Inflammatory macrophage treated with lipopolysaccharide for 4 hours (primary cell): ENCODE measurements at regions not wholly inside any gene's neighbourhood (a gene's known extent, or its start where the extent isn't known, plus 50 kb on each side); places are given as distances from the start of the nearest gene placed in this dataset.
"Not testable (repeated sequence)": the region's sequence is repeated elsewhere in the genome, so short reads cannot be mapped to it uniquely, and the experiment has no call there.

ENCODE experiments used
- DNase-seq: peaks from one replicate; pipeline ENCODE4 v3.0.0-alpha.2; 2020

- DNase-seq, result no peak
Measured at GRCh38 chr7:49618028-49618427, 155.4 kb upstream of the VWC2 start.

DNA sequence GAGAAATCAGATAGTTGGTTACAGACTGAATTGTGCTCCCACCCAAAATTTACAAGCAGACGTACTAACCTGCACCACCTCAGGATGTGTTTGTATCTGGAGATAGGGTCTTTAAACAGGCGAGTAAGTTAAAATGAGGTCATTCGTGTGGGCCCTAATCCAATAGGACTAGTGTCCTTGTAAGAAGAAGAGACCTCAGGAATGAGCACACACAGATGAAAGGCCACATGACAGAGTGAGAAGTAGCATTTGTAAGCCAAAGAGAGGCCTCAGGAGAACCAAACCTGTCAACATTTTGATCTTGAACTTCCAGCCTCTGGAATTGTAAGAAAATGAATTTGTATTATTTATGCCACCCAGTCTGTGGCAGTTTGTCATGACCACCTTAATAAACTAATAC is 149.5 kb upstream of the VWC2 start:
- no peak for DNase-seq

DNA sequence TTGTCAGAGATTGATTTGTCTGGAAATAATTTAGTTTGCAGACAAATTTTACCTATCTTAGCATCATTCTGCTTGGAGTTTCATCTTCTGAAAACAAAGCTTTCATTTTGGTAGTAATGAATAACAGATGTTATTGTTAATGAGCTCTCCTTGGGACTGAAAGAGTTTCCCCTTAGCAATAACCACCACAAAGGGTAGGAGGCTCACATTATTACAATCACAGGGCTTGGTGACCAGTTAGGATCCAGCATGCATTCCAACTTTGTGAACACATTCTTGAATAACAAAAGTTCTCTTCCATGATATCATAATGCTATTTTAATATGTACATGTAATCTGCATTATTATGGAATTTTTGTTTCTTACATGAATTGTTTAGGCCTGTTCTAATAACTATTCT is 148.8 kb upstream of the VWC2 start:
- no peak for DNase-seq

GRCh38 chr7:49630513-49630912 is 142.9 kb upstream of the VWC2 start:
- DNase-seq, result no peak

GRCh38 chr7:49631071-49631815 is 142.2 kb upstream of the VWC2 start:
- no peak for DNase-seq

DNA sequence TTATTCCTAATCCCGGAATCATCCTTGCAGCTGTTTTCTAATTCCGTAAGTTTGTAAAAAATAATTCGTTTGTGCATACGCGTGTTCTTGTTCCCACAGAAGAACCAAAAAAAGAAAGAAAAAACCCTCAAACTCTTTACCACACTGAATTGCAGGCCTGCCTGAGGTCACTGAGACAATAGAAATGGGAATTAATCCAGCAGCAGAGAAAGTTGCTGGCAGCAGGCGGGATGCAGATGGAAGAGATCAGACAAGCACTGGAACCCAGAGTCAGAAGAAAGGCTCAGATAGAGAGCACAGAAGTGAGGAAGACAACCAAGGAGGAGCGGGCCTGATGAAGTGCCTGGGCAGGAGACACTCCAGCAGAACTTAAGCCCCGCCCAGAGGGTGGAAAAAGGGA is 141.5 kb upstream of the VWC2 start:
- no peak for DNase-seq

- DNase-seq, result no peak
Measured at GRCh38 chr7:49635800-49636199, 137.6 kb upstream of the VWC2 start.

DNA sequence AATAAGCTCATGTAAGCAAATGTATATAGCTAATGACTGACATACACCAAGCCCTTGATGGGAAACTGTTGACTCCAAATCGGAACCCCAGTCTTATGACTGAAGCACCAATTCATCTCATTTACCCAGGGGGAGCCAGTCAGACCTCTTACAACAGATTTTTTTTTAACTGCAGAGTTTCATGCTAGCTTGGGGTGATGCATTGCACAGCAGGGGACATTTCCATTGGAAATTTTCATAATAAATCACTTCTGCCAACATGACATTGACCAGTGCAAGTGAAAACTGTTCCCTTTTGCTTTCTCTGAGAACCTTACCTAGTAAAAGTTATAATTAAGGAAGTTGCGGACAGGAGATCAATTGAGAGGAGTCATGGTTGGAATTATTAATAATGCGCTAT is 137.0 kb upstream of the VWC2 start:
- no peak for DNase-seq

DNA sequence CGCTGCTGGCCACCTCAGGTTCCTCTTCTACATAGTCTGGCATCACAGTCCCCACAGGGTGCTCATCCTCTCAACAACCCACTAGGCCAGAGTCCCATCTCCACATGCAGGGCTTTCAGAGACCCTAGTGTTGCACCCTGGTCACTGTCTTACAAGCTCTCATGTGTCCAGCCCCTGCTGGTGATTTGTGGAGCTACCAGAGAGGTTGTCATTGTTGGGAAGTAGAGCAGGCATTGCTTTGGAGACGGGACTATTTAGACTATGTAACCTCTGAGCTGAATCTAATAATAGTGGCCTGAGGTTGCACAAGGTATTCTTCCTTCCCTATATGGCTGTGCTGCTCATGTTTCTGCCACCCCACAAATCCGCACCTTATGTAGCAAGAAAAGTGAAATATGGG is 135.3 kb upstream of the VWC2 start:
- peak; percentile 0 for DNase-seq

- DNase-seq, result no peak
Measured at GRCh38 chr7:49639068-49639593, 134.3 kb upstream of the VWC2 start.

- DNase-seq, result no peak
Measured at GRCh38 chr7:49639808-49640207, 133.6 kb upstream of the VWC2 start.

- DNase-seq, result no peak
Measured at GRCh38 chr7:49643321-49643720, 130.1 kb upstream of the VWC2 start.

DNA sequence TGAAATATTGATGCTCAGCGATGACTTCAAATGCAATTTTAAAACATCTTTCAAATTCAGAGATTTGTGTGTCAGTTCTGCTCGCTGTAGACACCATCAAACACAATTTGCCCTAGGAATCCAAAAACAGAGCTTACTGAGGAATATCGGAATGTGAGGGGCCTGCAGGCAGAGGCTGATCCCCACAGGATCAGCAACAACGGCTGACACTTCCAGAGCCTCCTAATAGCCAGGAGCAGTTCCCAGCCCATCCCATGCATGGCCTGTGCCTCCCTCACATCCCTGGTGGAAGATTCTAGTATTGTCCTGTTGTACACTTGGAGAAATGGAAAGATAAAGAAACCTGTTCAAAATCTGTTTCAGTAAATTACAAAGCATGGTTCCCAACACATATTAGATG is 129.7 kb upstream of the VWC2 start:
- DNase-seq, result no peak

GRCh38 chr7:49644396-49645166 is 128.9 kb upstream of the VWC2 start:
- DNase-seq, result no peak

GRCh38 chr7:49645296-49645695 is 128.1 kb upstream of the VWC2 start:
- no peak for DNase-seq

GRCh38 chr7:49660170-49660783 is 113.2 kb upstream of the VWC2 start:
- no peak for DNase-seq

- no peak for DNase-seq
Measured at GRCh38 chr7:49660976-49661375, 112.5 kb upstream of the VWC2 start.

- DNase-seq, result not testable (repeated sequence)
Measured at GRCh38 chr7:49665963-49666362, 107.5 kb upstream of the VWC2 start.

- no peak for DNase-seq
Measured at GRCh38 chr7:49666764-49667163, 106.7 kb upstream of the VWC2 start.

DNA sequence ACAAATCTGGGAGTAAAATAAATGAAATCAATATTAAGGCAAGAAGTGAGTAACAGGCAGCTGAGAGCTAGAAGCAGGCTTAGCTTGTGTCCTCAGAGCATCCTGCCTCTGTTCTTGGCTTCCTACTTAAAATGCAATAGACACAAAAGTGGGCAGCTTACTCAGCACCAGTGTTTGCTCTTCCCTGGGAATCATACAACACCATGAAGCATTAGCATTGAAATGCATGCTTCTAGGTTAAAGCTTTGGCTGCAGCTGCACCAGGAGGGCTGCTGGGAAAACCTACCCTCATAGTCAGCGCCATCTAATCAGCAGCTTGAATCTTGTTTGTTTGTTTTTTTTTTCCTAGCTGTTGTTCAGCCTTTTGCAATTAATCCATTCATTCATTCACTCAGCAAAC is 104.2 kb upstream of the VWC2 start:
- no peak for DNase-seq

- DNase-seq, result no peak
Measured at GRCh38 chr7:49669692-49670260, 103.7 kb upstream of the VWC2 start.

GRCh38 chr7:49670991-49671390 is 102.4 kb upstream of the VWC2 start:
- DNase-seq, result no peak

- DNase-seq, result peak; percentile 22
Measured at GRCh38 chr7:49692516-49692915, 80.9 kb upstream of the VWC2 start.

DNA sequence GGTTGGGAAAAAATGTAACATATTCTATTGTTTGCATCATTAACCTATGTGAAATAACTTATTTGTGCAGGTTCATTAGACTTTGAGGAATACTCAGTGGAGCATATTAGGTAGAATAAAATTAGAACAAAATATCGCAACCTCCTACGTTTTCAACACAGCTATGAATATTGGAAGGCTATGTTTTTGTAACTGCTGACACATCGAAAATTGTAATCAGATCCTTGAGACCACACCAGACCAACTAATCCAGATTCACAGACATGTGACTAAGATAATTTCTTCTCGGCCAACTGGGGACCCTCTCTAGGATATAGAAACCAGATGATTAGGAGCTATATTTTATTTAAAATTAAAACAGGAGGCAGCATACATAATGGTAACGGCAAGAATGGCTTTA is 77.5 kb upstream of the VWC2 start:
- no peak for DNase-seq
